Stimulated activated CD4-positive, alpha-beta T cell treated with anti-CD3 and anti-CD28 coated beads, Interleukin-15, amount 100 ng/mL, for 48 hours (primary cell): ENCODE measurements at regions not wholly inside any gene's neighbourhood (a gene's known extent, or its start where the extent isn't known, plus 50 kb on each side); places are given as distances from the start of the nearest gene placed in this dataset.
"Not testable (repeated sequence)": the region's sequence is repeated elsewhere in the genome, so short reads cannot be mapped to it uniquely, and the experiment has no call there.

ENCODE experiments used
- DNase-seq, 2 donors: peaks; one replicate each; pipeline ENCODE4 v3.0.0-alpha.2; 2020; ENCODE audit warnings: low read depth in 2 of 2

DNA sequence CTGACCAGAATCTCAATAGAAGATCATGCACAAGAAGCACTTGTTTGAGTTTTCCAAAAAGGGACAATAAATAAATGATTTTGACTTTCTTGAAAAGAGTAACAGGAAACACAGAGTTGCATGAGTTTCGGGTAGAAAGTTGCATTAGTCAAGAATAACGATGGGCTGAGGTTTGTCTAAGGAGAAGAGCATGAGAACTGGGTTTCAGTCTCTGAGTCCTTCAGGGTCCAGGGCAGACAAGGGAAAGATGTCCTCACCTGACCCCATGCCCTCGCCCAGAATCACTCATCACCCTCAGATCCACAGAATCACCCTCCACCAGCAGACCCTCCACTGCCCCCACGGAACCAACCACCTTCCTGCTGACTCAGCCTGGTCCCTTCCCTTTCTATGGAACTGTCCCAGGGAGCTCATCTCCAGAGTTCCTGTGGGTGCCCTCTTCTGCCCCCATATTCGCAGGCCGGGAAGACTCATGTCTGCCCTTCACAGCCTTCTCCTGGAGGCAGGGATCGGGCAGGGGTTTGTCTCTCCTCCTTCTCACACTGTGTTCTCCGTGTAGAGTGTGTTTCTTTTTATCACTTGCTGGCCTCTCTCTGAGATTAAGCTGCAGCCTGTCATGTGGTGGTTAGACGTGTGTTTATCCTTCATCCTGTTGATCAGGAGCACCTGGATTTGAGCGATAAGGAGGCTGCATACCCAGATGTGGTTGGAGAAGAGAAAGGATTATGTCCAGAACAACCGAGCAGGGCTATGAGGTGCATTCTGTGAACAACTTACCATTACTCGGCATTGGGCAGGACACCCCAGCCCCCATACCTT, 442.6 kb downstream of the MAT2B start:
- no peak for DNase-seq

DNA sequence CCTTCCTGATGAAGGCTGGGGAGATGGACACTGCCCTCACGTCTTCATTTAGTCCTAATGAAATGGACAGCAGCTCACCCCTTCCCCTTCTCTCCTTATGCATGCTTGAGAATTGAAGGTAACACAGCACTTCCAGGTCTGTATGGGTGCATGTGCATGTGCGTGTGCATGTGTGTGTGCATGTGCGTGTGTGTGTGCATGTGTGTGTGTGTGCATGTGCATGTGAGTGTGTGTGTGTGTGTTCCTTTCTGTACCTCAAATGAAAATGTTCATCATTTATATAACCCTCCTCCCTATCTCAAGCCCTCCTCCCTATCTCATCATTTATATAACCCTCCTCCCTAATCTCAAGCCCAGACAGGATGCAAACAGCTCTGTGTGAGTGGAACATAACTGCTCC, 444.8 kb downstream of the MAT2B start:
- no peak for DNase-seq

DNA sequence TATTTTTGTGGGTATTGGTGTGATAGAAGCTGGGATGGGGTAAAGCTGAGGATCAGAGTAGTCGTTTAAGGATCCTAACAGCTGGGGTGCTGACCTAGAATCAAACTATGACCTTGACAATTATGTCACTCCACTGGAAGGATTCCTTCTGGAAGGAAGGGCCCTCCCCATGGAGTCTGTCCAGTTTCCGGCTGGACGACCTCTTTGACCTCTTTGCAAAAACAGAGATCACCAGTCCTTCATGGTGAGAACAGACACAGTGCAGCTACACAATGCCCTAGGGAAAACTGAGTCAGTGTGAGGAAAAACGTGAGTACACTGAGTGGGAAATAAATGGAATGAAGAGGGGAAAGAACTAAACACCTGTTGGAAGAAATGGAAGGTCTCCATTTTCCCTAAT, 445.6 kb downstream of the MAT2B start:
- DNase-seq: no peak

- no peak for DNase-seq
These were observed 448.5 kb downstream of the MAT2B start for GRCh38 chr5:163953901-163954300.

- not testable (repeated sequence) for DNase-seq
These were observed 455.8 kb downstream of the MAT2B start for GRCh38 chr5:163961230-163961629.

GRCh38 chr5:163963881-163964280, 458.5 kb downstream of the MAT2B start:
- no peak for DNase-seq

DNA sequence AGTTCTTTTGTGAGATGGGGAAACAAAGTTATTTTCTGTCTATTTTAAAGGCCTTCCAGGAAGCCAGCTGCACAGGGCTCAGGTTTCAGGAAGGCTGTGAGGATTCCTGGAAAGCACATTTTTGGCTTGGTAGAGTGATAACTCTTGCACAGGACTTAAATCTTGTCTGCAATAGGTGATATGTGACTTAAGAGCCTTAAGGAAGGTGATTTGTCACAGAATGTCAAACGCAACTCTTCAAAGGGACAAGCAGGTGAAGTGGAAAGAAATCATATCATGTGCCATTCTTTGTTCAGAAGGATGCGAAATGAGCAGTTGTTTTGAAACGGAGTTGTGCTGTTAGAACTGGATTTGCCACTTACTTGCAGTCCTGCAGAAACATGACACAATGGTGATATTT, 459.3 kb downstream of the MAT2B start:
- no peak for DNase-seq

- DNase-seq: no peak
These were observed 461.8 kb downstream of the MAT2B start for GRCh38 chr5:163967268-163967667.

DNA sequence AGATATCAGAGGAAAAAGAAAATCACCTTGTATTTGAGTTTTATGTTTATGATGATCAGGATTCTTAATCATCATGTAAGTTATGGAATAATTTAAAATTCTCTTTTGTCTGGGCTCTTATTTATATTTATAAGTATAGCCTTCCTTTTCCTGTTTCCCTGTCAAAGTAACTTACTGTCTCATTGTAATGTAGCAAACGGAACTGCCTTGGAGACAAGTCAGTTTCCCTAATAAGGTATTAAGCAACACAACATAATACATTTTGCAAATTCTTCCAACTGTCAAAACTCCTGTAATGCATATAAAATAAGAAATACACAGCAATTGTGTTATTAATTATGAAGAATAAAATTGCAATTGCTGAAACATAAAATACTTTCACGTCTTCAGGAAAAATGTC, 463.2 kb downstream of the MAT2B start:
- no peak for DNase-seq

DNA sequence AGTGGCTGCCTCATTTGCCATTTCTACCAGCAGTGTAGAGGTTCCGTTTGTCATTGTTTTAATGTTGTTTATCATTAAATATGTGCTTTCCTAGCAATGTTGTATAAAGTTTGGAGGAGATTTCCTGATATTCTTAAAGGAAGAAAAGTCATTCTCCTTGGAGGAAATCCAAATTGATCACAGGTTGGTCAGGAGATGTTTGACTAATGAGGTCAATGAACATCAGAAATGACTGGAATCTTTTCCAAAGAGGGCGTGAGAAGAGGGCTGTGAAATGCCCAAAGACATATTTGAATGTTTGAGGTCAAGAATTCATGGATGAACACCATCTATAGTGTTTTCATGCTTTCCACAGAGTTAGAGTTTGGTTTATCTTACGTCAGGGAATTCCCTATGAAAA, 471.3 kb downstream of the MAT2B start:
- no peak for DNase-seq

- DNase-seq: no peak
These were observed 473.5 kb downstream of the MAT2B start for GRCh38 chr5:163978897-163979296.

- no peak for DNase-seq
These were observed 483.1 kb downstream of the MAT2B start for GRCh38 chr5:163988566-163988965.

DNA sequence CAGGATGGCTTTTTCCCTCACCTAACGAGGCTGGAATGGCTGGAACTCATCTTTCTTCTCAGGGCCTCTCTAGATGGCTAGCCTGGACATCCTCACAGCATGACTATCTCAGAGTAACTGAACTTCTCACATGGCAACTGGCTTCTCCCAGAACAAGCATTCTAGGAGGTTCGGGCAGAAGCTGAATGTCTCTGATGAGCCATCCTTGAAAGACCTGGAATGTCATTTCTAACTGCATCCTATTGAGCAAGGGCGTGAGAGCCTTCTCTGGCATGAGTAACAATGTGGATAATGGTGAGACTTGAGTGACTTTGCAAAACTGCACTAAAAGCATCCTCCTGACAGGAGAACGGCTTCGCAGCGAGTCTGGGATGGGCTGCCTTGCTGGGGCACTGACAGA, 487.7 kb downstream of the MAT2B start:
- DNase-seq: no peak

DNA sequence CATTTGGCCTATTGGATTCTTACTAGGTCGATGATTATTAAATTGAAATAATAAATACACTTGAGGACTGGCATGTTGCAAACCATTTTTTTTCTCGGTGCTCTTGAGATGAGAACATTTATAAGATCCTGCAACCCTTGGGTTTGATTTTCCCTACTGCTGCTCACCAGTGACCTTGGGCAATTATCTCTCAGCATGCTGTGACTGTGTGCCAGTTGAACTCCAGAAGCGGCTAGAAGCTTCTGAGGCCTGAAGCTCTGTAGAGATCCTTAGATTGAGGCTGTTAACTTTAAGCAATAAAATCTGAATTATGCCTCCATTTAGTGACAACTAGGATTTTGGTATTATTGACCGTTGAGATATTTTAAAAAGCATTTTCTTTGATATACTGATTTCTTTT, 489.8 kb downstream of the MAT2B start:
- DNase-seq: no peak

GRCh38 chr5:163997965-163998364, 492.5 kb downstream of the MAT2B start:
- no peak for DNase-seq

DNA sequence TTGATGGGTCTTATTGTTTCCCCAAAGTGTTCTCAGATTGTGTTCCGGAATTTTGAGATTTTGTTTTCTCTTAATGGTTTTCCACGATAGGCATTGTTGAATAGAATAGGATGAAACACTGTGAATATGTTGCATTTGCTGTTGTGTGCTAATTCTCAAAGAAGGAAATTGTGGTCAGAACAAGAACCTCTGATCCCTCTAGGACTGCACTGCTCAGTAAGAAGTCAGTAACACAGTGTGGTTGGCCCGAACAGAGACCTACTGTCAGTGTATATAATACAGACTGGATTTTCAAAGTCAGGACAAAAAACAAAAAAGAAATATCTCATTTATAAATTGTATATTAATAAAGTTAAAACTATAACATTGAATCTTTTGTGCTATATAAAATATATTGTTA, 494.8 kb downstream of the MAT2B start:
- DNase-seq: no peak

DNA sequence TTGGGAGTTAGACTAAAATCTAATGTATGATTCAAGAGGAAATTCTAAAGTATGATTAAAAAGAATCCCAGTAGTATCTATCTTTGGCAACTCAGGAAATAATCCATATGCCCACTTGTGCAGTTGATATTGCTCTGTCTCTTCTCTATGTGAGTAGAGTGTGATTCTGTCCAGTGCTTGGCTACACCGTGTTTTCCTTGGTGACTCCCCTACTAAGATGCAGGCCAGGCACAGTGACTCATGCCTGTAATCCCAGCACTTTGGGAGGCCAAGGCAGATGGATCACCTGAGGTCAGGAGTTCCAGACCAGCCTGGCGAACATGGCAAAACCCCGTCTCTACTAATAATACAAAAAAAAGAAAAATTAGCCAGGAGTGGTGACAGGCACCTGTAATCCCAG, 495.4 kb downstream of the MAT2B start:
- no peak for DNase-seq

- DNase-seq: no peak
These were observed 496.8 kb downstream of the MAT2B start for GRCh38 chr5:164002214-164002613.

GRCh38 chr5:164002628-164003027, 497.2 kb downstream of the MAT2B start:
- no peak for DNase-seq

- no peak for DNase-seq
These were observed 499.7 kb downstream of the MAT2B start for GRCh38 chr5:164005071-164005470.

DNA sequence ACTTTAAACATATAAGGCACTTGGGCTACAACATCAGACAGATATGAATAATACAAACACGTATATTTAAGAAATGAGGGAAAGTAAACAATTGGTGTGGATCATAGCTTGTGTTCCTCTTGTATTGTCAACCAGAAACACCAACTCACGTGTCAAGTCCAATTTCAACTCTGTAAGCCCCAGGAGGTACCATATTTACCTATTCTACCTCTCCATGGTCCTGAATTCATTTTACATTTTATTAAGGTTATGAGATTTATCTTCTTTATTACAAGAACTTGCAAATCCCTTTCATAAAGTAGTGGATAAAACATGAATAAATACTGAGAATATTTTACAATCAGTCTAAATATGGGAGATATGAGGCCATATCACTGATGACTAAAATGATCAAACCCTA, 501.6 kb downstream of the MAT2B start:
- no peak for DNase-seq

- DNase-seq: no peak
These were observed 504.2 kb downstream of the MAT2B start for GRCh38 chr5:164009621-164010020.

- no peak for DNase-seq
These were observed 505.5 kb downstream of the MAT2B start for GRCh38 chr5:164010900-164011299.

- no peak for DNase-seq
These were observed 507.0 kb downstream of the MAT2B start for GRCh38 chr5:164012371-164012770.
